ENCODE measurements at regions not wholly inside any gene's neighbourhood (a gene's known extent, or its start where the extent isn't known, plus 50 kb on each side); places are given as distances from the start of the nearest gene placed in this dataset.

GRCh38 chr12:18158774-18159557, 69.0 kb upstream of the RERGL start:
- peak; percentile 15 to 42 for DNase-seq (ENCODE audit: low read depth in 1 of 2, low spot score in 1 of 2)
- Histone ChIP-seq H3K27me3 (ENCODE audit: insufficient read depth, poor library complexity, severe bottlenecking) (no peaks in the 10 kb centered on the region), H3K27ac (replicated peaks) (no peak overlapping the region), H3K4me3 (replicated peaks; ENCODE audit: insufficient read depth, low read length) (no peak overlapping the region)
- TF ChIP-seq GABPA (IDR thresholded peaks at IDR 0.05; ENCODE audit: low read depth) (no peak), POLR2AphosphoS5 (IDR thresholded peaks at IDR 0.05; ENCODE audit: low read depth) (no peak), CTCF (IDR thresholded peaks at IDR 0.05; ENCODE audit: insufficient read depth, low read length) (peak; percentile 59), SPI1 (IDR thresholded peaks at IDR 0.05; ENCODE audit: borderline replicate concordance, low read depth) (no peak), REST (IDR thresholded peaks at IDR 0.05; ENCODE audit: insufficient replicate concordance, low read depth) (no peak)

GRCh38 chr12:18153826-18154225, 63.8 kb upstream of the RERGL start:
- no peak for DNase-seq (ENCODE audit: low read depth in 1 of 2, low spot score in 1 of 2)
- H3K27ac ChIP-seq (replicated peaks): no peak overlapping the region
- no peak overlapping the region for H3K4me3 ChIP-seq (replicated peaks; ENCODE audit: insufficient read depth, low read length)
- TF ChIP-seq REST (IDR thresholded peaks at IDR 0.05; ENCODE audit: insufficient replicate concordance, low read depth) (no peak), POLR2AphosphoS5 (IDR thresholded peaks at IDR 0.05; ENCODE audit: low read depth) (no peak), CTCF (IDR thresholded peaks at IDR 0.05; ENCODE audit: insufficient read depth, low read length) (no peak), GABPA (IDR thresholded peaks at IDR 0.05; ENCODE audit: low read depth) (no peak), SPI1 (IDR thresholded peaks at IDR 0.05; ENCODE audit: borderline replicate concordance, low read depth) (no peak)
- H3K27me3 ChIP-seq (ENCODE audit: insufficient read depth, poor library complexity, severe bottlenecking): no peaks in the 10 kb centered on the region

GRCh38 chr12:18151036-18151435, 61.0 kb upstream of the RERGL start:
- DNase-seq (ENCODE audit: low read depth in 1 of 2, low spot score in 1 of 2): no peak
- H3K27me3 ChIP-seq (ENCODE audit: insufficient read depth, poor library complexity, severe bottlenecking): no peaks in the 10 kb centered on the region
- TF ChIP-seq SPI1 (IDR thresholded peaks at IDR 0.05; ENCODE audit: borderline replicate concordance, low read depth) (no peak), GABPA (IDR thresholded peaks at IDR 0.05; ENCODE audit: low read depth) (no peak)
- no peak overlapping the region for H3K4me3 ChIP-seq (replicated peaks; ENCODE audit: insufficient read depth, low read length)
- H3K27ac ChIP-seq (replicated peaks): no peak overlapping the region

GRCh38 chr12:18148961-18149360, 59.0 kb upstream of the RERGL start:
- TF ChIP-seq POLR2AphosphoS5 (IDR thresholded peaks at IDR 0.05; ENCODE audit: low read depth) (no peak), CTCF (IDR thresholded peaks at IDR 0.05; ENCODE audit: insufficient read depth, low read length) (no peak), GABPA (IDR thresholded peaks at IDR 0.05; ENCODE audit: low read depth) (no peak), REST (IDR thresholded peaks at IDR 0.05; ENCODE audit: insufficient replicate concordance, low read depth) (no peak), SPI1 (IDR thresholded peaks at IDR 0.05; ENCODE audit: borderline replicate concordance, low read depth) (no peak)
- Histone ChIP-seq H3K4me3 (replicated peaks; ENCODE audit: insufficient read depth, low read length) (no peak overlapping the region), H3K27ac (replicated peaks) (no peak overlapping the region), H3K27me3 (ENCODE audit: insufficient read depth, poor library complexity, severe bottlenecking) (no peaks in the 10 kb centered on the region)
- no peak for DNase-seq (ENCODE audit: low read depth in 1 of 2, low spot score in 1 of 2)

All from HL-60 (cell line).